Mammary epithelial cell (primary cell): ENCODE measurements at regions not wholly inside any gene's neighbourhood (a gene's known extent, or its start where the extent isn't known, plus 50 kb on each side); places are given as distances from the start of the nearest gene placed in this dataset.

Source experiments
- CTCF ChIP-seq, 2 donors: IDR thresholded peaks in 1 of 2; conservative IDR thresholded peaks in 1 of 2; 2 replicates each; pipeline ENCODE4 v1.5.1; 2011 to 2012; ENCODE audit warnings: inconsistent platforms in 2 of 2, low read length in 2 of 2, mild to moderate bottlenecking in 2 of 2, control low read depth in 1 of 2, low read depth in 1 of 2; ENCODE audit not compliant: insufficient read depth in 1 of 2; ENCODE audit errors: extremely low read depth in 1 of 2
- EZH2 ChIP-seq: IDR thresholded peaks from 2 replicates; pipeline ENCODE4 v1.6.1; 2012; ENCODE audit warnings: low read length, inconsistent platforms, borderline replicate concordance

GRCh38 chr3:5554245-5554747 is 366.8 kb downstream of the EDEM1 start:
- TF ChIP-seq CTCF (conservative IDR thresholded peaks at IDR 0.05 in 1 of 2, IDR thresholded peaks at IDR 0.05 in 1 of 2; ENCODE audit: extremely low read depth in 1 of 2, insufficient read depth in 1 of 2, low read depth in 1 of 2, low read length in 2 of 2): no peak
- TF ChIP-seq EZH2: no peak
